Activated CD8-positive, alpha-beta T cell treated with anti-CD3 and anti-CD28 coated beads for 36 hours (primary cell): ENCODE measurements at regions not wholly inside any gene's neighbourhood (a gene's known extent, or its start where the extent isn't known, plus 50 kb on each side); places are given as distances from the start of the nearest gene placed in this dataset.

Experiments
- ATAC-seq: fragments of 200-7000 bp; cut with Tn5 transposase; one replicate; pipeline ENCODE4 v1.10.0; 2021; ENCODE audit warnings: mild to moderate bottlenecking, moderate library complexity
- CTCF ChIA-PET: fragments of 350-600 bp; sonication (Branson Sonifier 250); formaldehyde crosslinking; loops from one replicate; lab custom pipeline; 2021; ENCODE audit warnings: antibody characterized with exemption; lab: Charles Lee
- POLR2A ChIA-PET: fragments of 350-600 bp; sonication (Branson Sonifier 250); formaldehyde crosslinking; loops from one replicate; lab custom pipeline; 2021; ENCODE audit warnings: antibody characterized with exemption; lab: Charles Lee
- DNase-seq: peaks from one replicate; pipeline ENCODE4 v3.0.0-alpha.2; 2020
- H3K27ac Mint-ChIP-seq: one replicate; pipeline ENCODE4 v1.8.0; 2021; ENCODE audit warnings: mild to moderate bottlenecking, mixed read lengths
- H3K27me3 Mint-ChIP-seq: one replicate; pipeline ENCODE4 v1.8.0; 2021; ENCODE audit warnings: mixed read lengths
- H3K36me3 Mint-ChIP-seq: one replicate; pipeline ENCODE4 v1.8.0; 2021; ENCODE audit warnings: low read depth, mixed read lengths
- H3K4me1 Mint-ChIP-seq: one replicate; pipeline ENCODE4 v1.8.0; 2021; ENCODE audit warnings: low read depth, mixed read lengths
- H3K4me3 Mint-ChIP-seq: one replicate; pipeline ENCODE4 v1.8.0; 2021; ENCODE audit warnings: mild to moderate bottlenecking, moderate library complexity, mixed read lengths
- H3K9me3 Mint-ChIP-seq: one replicate; pipeline ENCODE4 v1.8.0; 2021; ENCODE audit warnings: mixed read lengths
- CTCF ChIP-seq: fragments of 200-600 bp; IDR thresholded peaks from one replicate; pipeline ENCODE4 v1.8.0; 2022; ENCODE audit warnings: antibody characterized with exemption, mild to moderate bottlenecking
- intact Hi-C: fragments of 100-400 bp; cut with micrococcal nuclease; formaldehyde crosslinking; loops from one replicate; pipeline ENCODE4 v1.10.0; 2022

- H3K4me1 Mint-ChIP-seq, result no peaks in the 10 kb centered on the region
- ChIA-PET POLR2A (no interaction called here), CTCF (interaction anchor here (1.4 kb wide), 1 partner anchor 485 kb away, joined by 3 read pairs; no protein-coding TSS in a partner anchor)
- H3K4me3 Mint-ChIP-seq, result no peak overlapping the region
- ATAC-seq (no peak), DNase-seq (no peak)
- peaks cover 11% of the 10 kb centered on the region for H3K27me3 Mint-ChIP-seq
- H3K36me3 Mint-ChIP-seq, result peaks cover 10% of the 10 kb centered on the region
- intact Hi-C loops, result no loop called here
- no peak overlapping the region for H3K27ac Mint-ChIP-seq
- peaks cover 20% of the 10 kb centered on the region for H3K9me3 Mint-ChIP-seq
- TF ChIP-seq CTCF, result no peak
These were observed 55.6 kb upstream of the ATXN1 start for GRCh38 chr6:16816891-16817290.

GRCh38 chr6:16812993-16813392 lies 51.7 kb upstream of the ATXN1 start:
- Mint-ChIP-seq H3K9me3 (peaks cover 29% of the 10 kb centered on the region), H3K36me3 (peaks cover 11% of the 10 kb centered on the region), H3K4me3 (no peak overlapping the region), H3K27me3 (no peaks in the 10 kb centered on the region), H3K4me1 (peaks cover 3% of the 10 kb centered on the region), H3K27ac (no peak overlapping the region)
- ChIA-PET POLR2A (no interaction called here), CTCF (no interaction called here)
- intact Hi-C loops, result no loop called here
- no peak for DNase-seq
- TF ChIP-seq CTCF, result no peak
- no peak for ATAC-seq

DNA sequence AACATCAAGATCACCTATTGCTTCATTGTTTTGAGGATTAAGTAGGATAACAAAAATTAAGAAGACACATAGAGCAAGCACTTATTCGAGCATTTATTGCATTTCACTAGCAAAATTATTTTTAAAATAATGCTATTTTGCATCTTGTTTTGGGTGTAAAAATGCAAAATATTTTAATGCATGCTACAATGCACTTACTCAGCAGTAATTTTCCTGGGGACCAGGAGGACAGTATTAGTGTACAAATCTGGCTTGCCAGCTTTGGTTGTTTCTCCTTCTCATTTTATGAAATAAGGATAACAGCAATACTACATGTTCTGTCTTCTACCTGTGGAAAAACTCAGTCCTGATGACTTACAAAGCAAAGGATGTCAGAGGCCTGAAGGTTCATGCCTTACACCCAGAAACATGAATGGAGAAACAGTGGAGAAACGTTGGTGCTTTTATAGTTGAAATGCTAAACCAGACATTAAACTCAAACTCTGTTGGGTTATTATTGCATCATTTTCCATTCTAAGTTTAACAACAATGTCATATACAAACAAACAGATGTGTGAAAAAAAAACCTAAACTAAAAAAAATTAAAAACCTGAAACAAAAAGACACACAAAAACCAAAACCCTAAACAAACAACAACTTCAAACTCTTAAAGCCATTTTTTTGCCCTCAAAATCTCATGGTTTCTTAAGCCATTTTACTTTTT lies 50.2 kb upstream of the ATXN1 start:
- ChIA-PET POLR2A (no interaction called here), CTCF (no interaction called here)
- intact Hi-C loops, result no loop called here
- Mint-ChIP-seq H3K4me1 (peaks cover 3% of the 10 kb centered on the region), H3K27me3 (no peaks in the 10 kb centered on the region), H3K4me3 (no peak overlapping the region), H3K27ac (no peak overlapping the region), H3K9me3 (peaks cover 29% of the 10 kb centered on the region), H3K36me3 (peaks cover 11% of the 10 kb centered on the region)
- no peak for DNase-seq
- ATAC-seq, result no peak
- TF ChIP-seq CTCF, result no peak
